ENCODE measurements at regions not wholly inside any gene's neighbourhood (a gene's known extent, or its start where the extent isn't known, plus 50 kb on each side); places are given as distances from the start of the nearest gene placed in this dataset.

GRCh38 chr3:16048435-16049318, 125.8 kb upstream of the GALNT15 start:
- no peaks in the 10 kb centered on the region for H3K9me3 ChIP-seq (ENCODE audit: control insufficient read depth in 2 of 3, insufficient read depth in 1 of 3, low read length in 3 of 3)
- H3K27me3 ChIP-seq (ENCODE audit: control insufficient read depth, insufficient read depth, low read length) = no peaks in the 10 kb centered on the region
- intact Hi-C loops (cut with DNase I) = loop anchor here (5.0 to 10.0 kb wide), 2 partner anchors 129 to 196 kb away; no protein-coding TSS in a partner anchor
- peak overlapping the region in 2 of 3 donors; percentile 42 to 59 for H3K4me3 ChIP-seq (ENCODE audit: low read length in 3 of 3)
- DNase-seq (peak in 3 of 5 donors; percentile 33 to 82 (median 60)), FAIRE-seq (no peak)
- H3K36me3 ChIP-seq (ENCODE audit: control insufficient read depth in 2 of 3, insufficient read depth in 3 of 3, low read length in 3 of 3) = no peaks in the 10 kb centered on the region
- peaks cover 0 to 6% (median 0%) of the 10 kb centered on the region in 3 donors for H3K4me1 ChIP-seq (ENCODE audit: control insufficient read depth in 2 of 3, insufficient read depth in 2 of 3, low read depth in 1 of 3, low read length in 3 of 3)
- peak; percentile 73 for TF ChIP-seq CTCF (IDR thresholded peaks at IDR 0.05; ENCODE audit: borderline replicate concordance, extremely low read depth, insufficient read depth)
- no peak overlapping the region for H3K9ac ChIP-seq (ENCODE audit: low read length in 3 of 3)
- H3K27ac ChIP-seq (ENCODE audit: low read depth in 2 of 2, low read length in 2 of 2) = no peak overlapping the region

GRCh38 chr3:16050641-16051467, 123.6 kb upstream of the GALNT15 start:
- intact Hi-C loops (cut with DNase I) = no loop called here
- Histone ChIP-seq H3K27ac (ENCODE audit: low read depth in 2 of 2, low read length in 2 of 2) (peak overlapping the region in 1 of 2 donors; percentile 33), H3K4me1 (ENCODE audit: control insufficient read depth in 2 of 3, insufficient read depth in 2 of 3, low read depth in 1 of 3, low read length in 3 of 3) (peaks cover 0 to 6% (median 0%) of the 10 kb centered on the region in 3 donors), H3K36me3 (ENCODE audit: control insufficient read depth in 2 of 3, insufficient read depth in 3 of 3, low read length in 3 of 3) (no peaks in the 10 kb centered on the region), H3K4me3 (ENCODE audit: low read length in 3 of 3) (no peak overlapping the region), H3K9ac (ENCODE audit: low read length in 3 of 3) (no peak overlapping the region), H3K9me3 (ENCODE audit: control insufficient read depth in 2 of 3, insufficient read depth in 1 of 3, low read length in 3 of 3) (no peaks in the 10 kb centered on the region), H3K27me3 (ENCODE audit: control insufficient read depth, insufficient read depth, low read length) (no peaks in the 10 kb centered on the region)
- DNase-seq (peak in 2 of 5 donors; percentile 55 to 78), FAIRE-seq (no peak)
- TF ChIP-seq CTCF (IDR thresholded peaks at IDR 0.05; ENCODE audit: borderline replicate concordance, extremely low read depth, insufficient read depth) = no peak

- Histone ChIP-seq H3K4me1 (ENCODE audit: control insufficient read depth in 2 of 3, insufficient read depth in 2 of 3, low read depth in 1 of 3, low read length in 3 of 3) (peaks cover 0 to 6% (median 0%) of the 10 kb centered on the region in 3 donors), H3K27ac (ENCODE audit: low read depth in 2 of 2, low read length in 2 of 2) (no peak overlapping the region), H3K4me3 (ENCODE audit: low read length in 3 of 3) (no peak overlapping the region), H3K27me3 (ENCODE audit: control insufficient read depth, insufficient read depth, low read length) (no peaks in the 10 kb centered on the region), H3K36me3 (ENCODE audit: control insufficient read depth in 2 of 3, insufficient read depth in 3 of 3, low read length in 3 of 3) (no peaks in the 10 kb centered on the region), H3K9me3 (ENCODE audit: control insufficient read depth in 2 of 3, insufficient read depth in 1 of 3, low read length in 3 of 3) (no peaks in the 10 kb centered on the region), H3K9ac (ENCODE audit: low read length in 3 of 3) (no peak overlapping the region)
- no peak for TF ChIP-seq CTCF (IDR thresholded peaks at IDR 0.05; ENCODE audit: borderline replicate concordance, extremely low read depth, insufficient read depth)
- no peak for DNase-seq
- FAIRE-seq = no peak
- intact Hi-C loops (cut with DNase I) = no loop called here
These were observed 122.8 kb upstream of the GALNT15 start for GRCh38 chr3:16051691-16052090.

Data from kidney (tissue), 13 donors.